ENCODE measurements at regions not wholly inside any gene's neighbourhood (a gene's known extent, or its start where the extent isn't known, plus 50 kb on each side); places are given as distances from the start of the nearest gene placed in this dataset.
"Not testable (repeated sequence)": the region's sequence is repeated elsewhere in the genome, so short reads cannot be mapped to it uniquely, and the experiment has no call there.

GRCh38 chr15:75792236-75792635 is 51.0 kb upstream of the UBE2Q2 start:
- peaks cover 21% of the 10 kb centered on the region for H3K27me3 Mint-ChIP-seq (ENCODE audit: low read depth)
- not testable (repeated sequence) for H3K4me1 Mint-ChIP-seq; H3K9me3 Mint-ChIP-seq; H3K4me3 Mint-ChIP-seq; H3K36me3 Mint-ChIP-seq (ENCODE audit: low read depth); H3K27ac Mint-ChIP-seq

GRCh38 chr15:75791337-75791713 is 51.9 kb upstream of the UBE2Q2 start:
- H3K9me3 Mint-ChIP-seq = no peaks in the 10 kb centered on the region
- H3K27me3 Mint-ChIP-seq (ENCODE audit: low read depth) = peaks cover 19% of the 10 kb centered on the region
- TF ChIP-seq CTCF (IDR thresholded peaks at IDR 0.05; ENCODE audit: unreplicated experiment in 3 of 3) = no peak
- no peak overlapping the region for H3K27ac Mint-ChIP-seq
- no peaks in the 10 kb centered on the region for H3K4me1 Mint-ChIP-seq
- H3K4me3 Mint-ChIP-seq = no peak overlapping the region
- H3K36me3 Mint-ChIP-seq (ENCODE audit: low read depth) = no peaks in the 10 kb centered on the region

- H3K4me3 Mint-ChIP-seq = no peak overlapping the region
- no peak overlapping the region for H3K27ac Mint-ChIP-seq
- TF ChIP-seq CTCF (IDR thresholded peaks at IDR 0.05; ENCODE audit: unreplicated experiment in 3 of 3) = no peak
- H3K36me3 Mint-ChIP-seq (ENCODE audit: low read depth) = no peaks in the 10 kb centered on the region
- no peaks in the 10 kb centered on the region for H3K4me1 Mint-ChIP-seq
- H3K9me3 Mint-ChIP-seq = no peaks in the 10 kb centered on the region
- H3K27me3 Mint-ChIP-seq (ENCODE audit: low read depth) = peaks cover 20% of the 10 kb centered on the region
These were observed 52.5 kb upstream of the UBE2Q2 start for GRCh38 chr15:75790631-75791336.

GRCh38 chr15:75786575-75786947 is 56.7 kb upstream of the UBE2Q2 start:
- no peaks in the 10 kb centered on the region for H3K36me3 Mint-ChIP-seq (ENCODE audit: low read depth)
- H3K4me1 Mint-ChIP-seq = no peaks in the 10 kb centered on the region

GRCh38 chr15:75785771-75786574 is 57.3 kb upstream of the UBE2Q2 start:
- no peaks in the 10 kb centered on the region for H3K9me3 Mint-ChIP-seq
- peak overlapping the region in 1 of 3 experiments; percentile 18 for H3K4me3 Mint-ChIP-seq
- TF ChIP-seq CTCF (IDR thresholded peaks at IDR 0.05; ENCODE audit: unreplicated experiment in 3 of 3) = peak in 1 of 3 experiments; percentile 22
- peaks cover 52% of the 10 kb centered on the region for H3K27me3 Mint-ChIP-seq (ENCODE audit: low read depth)
- H3K4me1 Mint-ChIP-seq = no peaks in the 10 kb centered on the region
- H3K27ac Mint-ChIP-seq = no peak overlapping the region
- H3K36me3 Mint-ChIP-seq (ENCODE audit: low read depth) = no peaks in the 10 kb centered on the region

More at GRCh38 chr15:75786575-75786947, 56.7 kb upstream of the UBE2Q2 start:
- no peak overlapping the region for H3K4me3 Mint-ChIP-seq
- TF ChIP-seq CTCF (IDR thresholded peaks at IDR 0.05; ENCODE audit: unreplicated experiment in 3 of 3) = no peak
- H3K27me3 Mint-ChIP-seq (ENCODE audit: low read depth) = peaks cover 52% of the 10 kb centered on the region
- no peak overlapping the region for H3K27ac Mint-ChIP-seq
- no peaks in the 10 kb centered on the region for H3K9me3 Mint-ChIP-seq

- H3K27ac Mint-ChIP-seq; H3K4me1 Mint-ChIP-seq; H3K36me3 Mint-ChIP-seq (ENCODE audit: low read depth); H3K4me3 Mint-ChIP-seq; H3K9me3 Mint-ChIP-seq: not testable (repeated sequence)
- peaks cover 53% of the 10 kb centered on the region for H3K27me3 Mint-ChIP-seq (ENCODE audit: low read depth)
These were observed 58.5 kb upstream of the UBE2Q2 start for GRCh38 chr15:75784511-75785480.

GRCh38 chr15:75783566-75783965 is 59.7 kb upstream of the UBE2Q2 start:
- not testable (repeated sequence) for H3K36me3 Mint-ChIP-seq (ENCODE audit: low read depth)

More at GRCh38 chr15:75783566-75783965, 59.7 kb upstream of the UBE2Q2 start:
- H3K4me1 Mint-ChIP-seq, H3K9me3 Mint-ChIP-seq, H3K27ac Mint-ChIP-seq, H3K4me3 Mint-ChIP-seq: not testable (repeated sequence)
- peaks cover 59% of the 10 kb centered on the region for H3K27me3 Mint-ChIP-seq (ENCODE audit: low read depth)

All from nephron (organoid).